ENCODE measurements at regions not wholly inside any gene's neighbourhood (a gene's known extent, or its start where the extent isn't known, plus 50 kb on each side); places are given as distances from the start of the nearest gene placed in this dataset.

GRCh38 chr4:129603241-129603931 lies 507.4 kb downstream of the C4orf33 start:
- TF ChIP-seq, protein P1, sequence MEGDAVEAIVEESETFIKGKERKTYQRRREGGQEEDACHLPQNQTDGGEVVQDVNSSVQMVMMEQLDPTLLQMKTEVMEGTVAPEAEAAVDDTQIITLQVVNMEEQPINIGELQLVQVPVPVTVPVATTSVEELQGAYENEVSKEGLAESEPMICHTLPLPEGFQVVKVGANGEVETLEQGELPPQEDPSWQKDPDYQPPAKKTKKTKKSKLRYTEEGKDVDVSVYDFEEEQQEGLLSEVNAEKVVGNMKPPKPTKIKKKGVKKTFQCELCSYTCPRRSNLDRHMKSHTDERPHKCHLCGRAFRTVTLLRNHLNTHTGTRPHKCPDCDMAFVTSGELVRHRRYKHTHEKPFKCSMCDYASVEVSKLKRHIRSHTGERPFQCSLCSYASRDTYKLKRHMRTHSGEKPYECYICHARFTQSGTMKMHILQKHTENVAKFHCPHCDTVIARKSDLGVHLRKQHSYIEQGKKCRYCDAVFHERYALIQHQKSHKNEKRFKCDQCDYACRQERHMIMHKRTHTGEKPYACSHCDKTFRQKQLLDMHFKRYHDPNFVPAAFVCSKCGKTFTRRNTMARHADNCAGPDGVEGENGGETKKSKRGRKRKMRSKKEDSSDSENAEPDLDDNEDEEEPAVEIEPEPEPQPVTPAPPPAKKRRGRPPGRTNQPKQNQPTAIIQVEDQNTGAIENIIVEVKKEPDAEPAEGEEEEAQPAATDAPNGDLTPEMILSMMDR (IDR thresholded peaks at IDR 0.05): no peak
- TF ChIP-seq EZH2 (IDR thresholded peaks at IDR 0.05; ENCODE audit: borderline replicate concordance, insufficient read depth, low read depth, low read length, poor library complexity, severe bottlenecking): no peak

Measured in B cell (primary cell).